DOHH2 (cell line): ENCODE measurements at regions not wholly inside any gene's neighbourhood (a gene's known extent, or its start where the extent isn't known, plus 50 kb on each side); places are given as distances from the start of the nearest gene placed in this dataset.

Source experiments
- H3F3A ChIP-seq: fragments of 200-600 bp; sonication (generic), shearing (Covaris generic); 2 replicates; pipeline ENCODE4 v1.6.0; 2016; ENCODE audit warnings: antibody characterized with exemption, mild to moderate bottlenecking; ENCODE audit not compliant: control insufficient read depth, insufficient read depth
- H3K27ac ChIP-seq: fragments of 200-600 bp; sonication (generic); 2 replicates; pipeline ENCODE4 v1.5.1; 2014; ENCODE audit warnings: low read depth, mild to moderate bottlenecking, low read length, moderate library complexity
- H3K27me3 ChIP-seq: fragments of 200-600 bp; sonication (generic); 2 replicates; pipeline ENCODE4 v1.6.1; 2014; ENCODE audit warnings: mild to moderate bottlenecking, low read length, mixed read lengths; ENCODE audit not compliant: control insufficient read depth
- H3K36me3 ChIP-seq: fragments of 200-600 bp; sonication (generic); 2 replicates; pipeline ENCODE4 v1.6.1; 2014; ENCODE audit warnings: mild to moderate bottlenecking, low read length, moderate library complexity, mixed read lengths; ENCODE audit not compliant: control insufficient read depth
- H3K4me1 ChIP-seq: fragments of 200-600 bp; sonication (generic); 2 replicates; pipeline ENCODE4 v1.6.1; 2014; ENCODE audit warnings: mild to moderate bottlenecking, low read length, mixed read lengths; ENCODE audit not compliant: control insufficient read depth
- H3K4me2 ChIP-seq: fragments of 200-600 bp; sonication (generic); 2 replicates; pipeline ENCODE4 v1.6.0; 2014; ENCODE audit warnings: mild to moderate bottlenecking, low read length, moderate library complexity
- H3K4me3 ChIP-seq: fragments of 200-600 bp; sonication (generic); 2 replicates; pipeline ENCODE4 v1.5.1; 2014; ENCODE audit warnings: mild to moderate bottlenecking, low read length, mixed read lengths
- H3K79me2 ChIP-seq: fragments of 200-600 bp; sonication (generic); 2 replicates; pipeline ENCODE4 v1.6.1; 2014; ENCODE audit warnings: mild to moderate bottlenecking, low read length, mixed read lengths; ENCODE audit not compliant: control insufficient read depth
- H3K9me2 ChIP-seq: fragments of 200-600 bp; sonication (generic); replicated peaks from 2 replicates; pipeline ENCODE4 v1.6.1; 2014; ENCODE audit warnings: mild to moderate bottlenecking, low read length, mixed read lengths; ENCODE audit not compliant: control insufficient read depth
- H3K9me3 ChIP-seq: fragments of 200-600 bp; sonication (generic); 2 replicates; pipeline ENCODE4 v1.6.1; 2014; ENCODE audit warnings: antibody characterized with exemption, low read length, mixed read lengths; ENCODE audit not compliant: control insufficient read depth, insufficient read depth
- H4K20me1 ChIP-seq: fragments of 200-600 bp; sonication (generic); 2 replicates; pipeline ENCODE4 v1.6.0; 2014; ENCODE audit warnings: low read depth, mild to moderate bottlenecking, antibody characterized with exemption, low read length, moderate library complexity; ENCODE audit not compliant: control insufficient read depth, insufficient read depth
- EZH2phosphoT487 ChIP-seq: fragments of 200-600 bp; sonication (generic); IDR thresholded peaks from 2 replicates; pipeline ENCODE4 v1.6.1; 2017; ENCODE audit warnings: borderline replicate concordance, mild to moderate bottlenecking, antibody characterized with exemption, low read length, moderate library complexity, mixed read lengths
- TF ChIP-seq, protein P1 (sequence below): fragments of 200-600 bp; sonication (generic); IDR thresholded peaks from one replicate; pipeline ENCODE4 v1.5.1; 2014; ENCODE audit warnings: antibody characterized with exemption, mild to moderate bottlenecking, low read depth, low read length; ENCODE audit not compliant: poor library complexity, severe bottlenecking

DNA sequence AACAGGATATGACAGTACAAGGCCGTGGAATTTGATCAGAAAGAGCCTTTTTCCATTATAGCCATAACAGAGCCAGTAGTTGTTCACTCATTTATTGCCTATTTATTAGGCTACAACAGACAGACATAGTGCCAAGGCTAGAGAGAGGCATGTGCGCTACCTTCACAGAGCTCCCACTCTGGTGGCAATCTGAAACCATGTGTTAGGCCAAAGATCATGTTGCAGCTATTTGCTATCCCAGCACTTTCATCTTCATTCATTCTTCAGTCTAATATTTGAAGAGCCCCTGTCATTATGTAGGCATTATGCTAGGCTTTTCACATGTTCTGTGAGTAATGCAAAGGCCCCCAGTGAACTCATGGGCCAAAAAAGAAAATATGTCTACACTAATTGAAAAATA, 404.8 kb downstream of the IGSF11 start:
- TF ChIP-seq EZH2phosphoT487, result no peak
- TF ChIP-seq, protein P1, sequence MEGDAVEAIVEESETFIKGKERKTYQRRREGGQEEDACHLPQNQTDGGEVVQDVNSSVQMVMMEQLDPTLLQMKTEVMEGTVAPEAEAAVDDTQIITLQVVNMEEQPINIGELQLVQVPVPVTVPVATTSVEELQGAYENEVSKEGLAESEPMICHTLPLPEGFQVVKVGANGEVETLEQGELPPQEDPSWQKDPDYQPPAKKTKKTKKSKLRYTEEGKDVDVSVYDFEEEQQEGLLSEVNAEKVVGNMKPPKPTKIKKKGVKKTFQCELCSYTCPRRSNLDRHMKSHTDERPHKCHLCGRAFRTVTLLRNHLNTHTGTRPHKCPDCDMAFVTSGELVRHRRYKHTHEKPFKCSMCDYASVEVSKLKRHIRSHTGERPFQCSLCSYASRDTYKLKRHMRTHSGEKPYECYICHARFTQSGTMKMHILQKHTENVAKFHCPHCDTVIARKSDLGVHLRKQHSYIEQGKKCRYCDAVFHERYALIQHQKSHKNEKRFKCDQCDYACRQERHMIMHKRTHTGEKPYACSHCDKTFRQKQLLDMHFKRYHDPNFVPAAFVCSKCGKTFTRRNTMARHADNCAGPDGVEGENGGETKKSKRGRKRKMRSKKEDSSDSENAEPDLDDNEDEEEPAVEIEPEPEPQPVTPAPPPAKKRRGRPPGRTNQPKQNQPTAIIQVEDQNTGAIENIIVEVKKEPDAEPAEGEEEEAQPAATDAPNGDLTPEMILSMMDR, result no peak
- Histone ChIP-seq H3K9me3 (no peaks in the 10 kb centered on the region), H3K79me2 (no peaks in the 10 kb centered on the region), H3K36me3 (no peaks in the 10 kb centered on the region), H3F3A (no peaks in the 10 kb centered on the region), H3K4me1 (no peaks in the 10 kb centered on the region), H3K4me3 (no peak overlapping the region), H3K4me2 (no peak overlapping the region), H4K20me1 (no peaks in the 10 kb centered on the region), H3K9me2 (no peaks in the 10 kb centered on the region), H3K27ac (no peak overlapping the region), H3K27me3 (no peaks in the 10 kb centered on the region)

DNA sequence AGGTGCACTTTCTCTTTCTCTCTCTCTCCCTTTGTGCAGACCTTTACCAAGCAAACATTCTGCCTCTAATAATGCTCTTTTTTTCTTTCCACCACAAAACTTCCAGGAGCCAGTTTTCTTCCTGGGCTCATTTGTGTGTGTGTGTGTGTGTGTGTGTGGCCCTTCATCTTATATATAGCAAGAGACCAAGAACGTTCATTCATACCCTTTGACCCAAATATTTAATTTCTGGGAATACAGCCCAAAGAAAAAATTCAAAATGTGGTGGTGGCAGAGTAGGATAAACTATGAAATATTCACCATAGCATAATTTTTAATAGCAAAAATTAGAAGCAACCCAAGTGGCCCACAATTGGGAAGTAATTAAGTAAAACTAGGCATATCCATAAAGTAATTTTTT, 398.9 kb downstream of the IGSF11 start:
- no peaks in the 10 kb centered on the region for H3K9me2 ChIP-seq
- H3K4me2 ChIP-seq, result no peak overlapping the region
- H4K20me1 ChIP-seq, result no peaks in the 10 kb centered on the region
- TF ChIP-seq, protein P1, result no peak
- no peak for TF ChIP-seq EZH2phosphoT487
- H3K4me3 ChIP-seq, result no peak overlapping the region
- no peak overlapping the region for H3K27ac ChIP-seq
- H3K36me3 ChIP-seq, result no peaks in the 10 kb centered on the region
- H3K4me1 ChIP-seq, result no peaks in the 10 kb centered on the region
- no peaks in the 10 kb centered on the region for H3F3A ChIP-seq
- H3K9me3 ChIP-seq, result no peaks in the 10 kb centered on the region
- no peaks in the 10 kb centered on the region for H3K79me2 ChIP-seq
- H3K27me3 ChIP-seq, result no peaks in the 10 kb centered on the region

DNA sequence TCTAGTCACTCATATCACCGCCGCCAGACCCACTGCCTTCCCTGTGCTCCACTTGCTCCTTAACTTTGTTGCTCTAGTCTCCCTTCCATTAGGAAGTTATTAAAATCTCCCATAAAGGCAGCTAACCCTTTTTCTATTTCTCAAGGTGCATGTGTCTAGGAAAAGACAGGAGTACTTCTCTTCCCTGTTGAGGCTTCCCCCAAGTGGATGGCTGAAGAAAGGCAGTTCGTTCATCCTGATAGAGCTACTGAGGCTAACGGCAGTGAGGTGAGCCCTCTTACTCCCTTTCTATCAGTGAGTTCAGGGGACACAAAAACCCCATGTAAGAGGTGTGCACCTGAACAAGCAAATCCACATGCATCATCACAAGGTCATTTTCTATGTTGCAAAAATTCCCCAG, 397.8 kb downstream of the IGSF11 start:
- no peak overlapping the region for H3K4me2 ChIP-seq

More for the DNA sequence above, 397.8 kb downstream of the IGSF11 start:
- no peak overlapping the region for H3K4me3 ChIP-seq
- H3K79me2 ChIP-seq, result no peaks in the 10 kb centered on the region
- no peaks in the 10 kb centered on the region for H3K36me3 ChIP-seq
- H3K27me3 ChIP-seq, result no peaks in the 10 kb centered on the region
- TF ChIP-seq EZH2phosphoT487, result no peak
- TF ChIP-seq, protein P1, result no peak
- H3F3A ChIP-seq, result no peaks in the 10 kb centered on the region
- no peaks in the 10 kb centered on the region for H3K9me3 ChIP-seq
- H3K9me2 ChIP-seq, result no peaks in the 10 kb centered on the region
- H3K4me1 ChIP-seq, result no peaks in the 10 kb centered on the region
- no peak overlapping the region for H3K27ac ChIP-seq
- no peaks in the 10 kb centered on the region for H4K20me1 ChIP-seq
